Naive thymus-derived CD4-positive, alpha-beta T cell (primary cell): ENCODE measurements at regions not wholly inside any gene's neighbourhood (a gene's known extent, or its start where the extent isn't known, plus 50 kb on each side); places are given as distances from the start of the nearest gene placed in this dataset.
"Not testable (repeated sequence)": the region's sequence is repeated elsewhere in the genome, so short reads cannot be mapped to it uniquely, and the experiment has no call there.

Experiments used
- ATAC-seq: fragments of 150-1000 bp; cut with Tn5 transposase; 2 replicates; pipeline ENCODE4 v1.10.0; 2021; ENCODE audit warnings: mild to moderate bottlenecking, moderate library complexity
- CTCF ChIA-PET: fragments of 350-600 bp; sonication (Branson Sonifier 250); formaldehyde crosslinking; loops from one replicate; lab custom pipeline; 2021; ENCODE audit warnings: antibody characterized with exemption; lab: Charles Lee
- POLR2A ChIA-PET: fragments of 350-600 bp; sonication (Branson Sonifier 250); formaldehyde crosslinking; loops from one replicate; lab custom pipeline; 2021; ENCODE audit warnings: antibody characterized with exemption, inconsistent platforms; lab: Charles Lee
- DNase-seq, 9 donors: peaks; one replicate each; pipeline versions ENCODE4 v3.0.0 to v3.0.0-alpha.2; 2020 to 2022; ENCODE audit warnings: mixed read lengths in 1 of 9
- H3K27ac ChIP-seq: one replicate; pipeline ENCODE4 v1.7.0; 2013; ENCODE audit warnings: mild to moderate bottlenecking, low read depth, low read length, moderate library complexity
- H3K27me3 ChIP-seq, 2 donors: one replicate each; pipeline ENCODE4 v1.7.0; 2013; ENCODE audit warnings: low read length in 2 of 2, mild to moderate bottlenecking in 2 of 2, moderate library complexity in 2 of 2; ENCODE audit not compliant: control insufficient read depth in 2 of 2, insufficient read depth in 2 of 2
- H3K36me3 ChIP-seq, 3 experiments: 1 replicate in 2 of 3; 2 replicates in 1 of 3; pipeline ENCODE4 v1.7.0; 2013; ENCODE audit warnings: low read length in 3 of 3, mild to moderate bottlenecking in 3 of 3, moderate library complexity in 1 of 3; ENCODE audit not compliant: insufficient read depth in 3 of 3, control insufficient read depth in 2 of 3
- H3K4me1 ChIP-seq, 2 donors: one replicate each; pipeline ENCODE4 v1.7.0; 2013; ENCODE audit warnings: low read length in 2 of 2, mild to moderate bottlenecking in 2 of 2, moderate library complexity in 1 of 2; ENCODE audit not compliant: control insufficient read depth in 2 of 2, insufficient read depth in 2 of 2
- H3K4me3 ChIP-seq: 2 replicates; pipeline ENCODE4 v1.7.0; 2013; ENCODE audit warnings: mild to moderate bottlenecking, low read length
- H3K9me3 ChIP-seq, 3 experiments: 1 replicate in 2 of 3; 2 replicates in 1 of 3; pipeline ENCODE4 v1.7.0; 2013; ENCODE audit warnings: low read length in 3 of 3; ENCODE audit not compliant: control insufficient read depth in 2 of 3
- H3K27ac Mint-ChIP-seq, 9 donors: one replicate each; pipeline ENCODE4 v1.8.0; 2020 to 2022; ENCODE audit warnings: mixed read lengths in 9 of 9, mild to moderate bottlenecking in 8 of 9, moderate library complexity in 5 of 9, inconsistent platforms in 2 of 9
- H3K27me3 Mint-ChIP-seq, 5 donors: one replicate each; pipeline ENCODE4 v1.8.0; 2021 to 2022; ENCODE audit warnings: mixed read lengths in 5 of 5, mild to moderate bottlenecking in 1 of 5
- H3K36me3 Mint-ChIP-seq, 5 donors: one replicate each; pipeline ENCODE4 v1.8.0; 2020 to 2022; ENCODE audit warnings: mixed read lengths in 5 of 5, mild to moderate bottlenecking in 3 of 5, inconsistent platforms in 1 of 5
- H3K4me1 Mint-ChIP-seq, 7 donors: one replicate each; pipeline ENCODE4 v1.8.0; 2020 to 2022; ENCODE audit warnings: mixed read lengths in 7 of 7, mild to moderate bottlenecking in 3 of 7, inconsistent platforms in 1 of 7
- H3K4me3 Mint-ChIP-seq, 10 donors: one replicate each; pipeline ENCODE4 v1.8.0; 2020 to 2022; ENCODE audit warnings: mild to moderate bottlenecking in 10 of 10, mixed read lengths in 10 of 10, moderate library complexity in 6 of 10, inconsistent platforms in 2 of 10
- H3K9me3 Mint-ChIP-seq, 11 donors: one replicate each; pipeline ENCODE4 v1.8.0; 2020 to 2022; ENCODE audit warnings: mixed read lengths in 11 of 11, mild to moderate bottlenecking in 4 of 11, inconsistent platforms in 1 of 11, moderate library complexity in 1 of 11
- intact Hi-C, 2 donors: fragments of 100-400 bp; cut with micrococcal nuclease; formaldehyde crosslinking; loops; one replicate each; pipeline ENCODE4 v1.15.1; 2023

GRCh38 chr1:79493702-79494101 is 487.2 kb upstream of the ADGRL4 start:
- H3K27ac ChIP-seq, H3K27ac Mint-ChIP-seq, H3K4me1 ChIP-seq, intact Hi-C loops, H3K4me1 Mint-ChIP-seq, DNase-seq, ATAC-seq, H3K27me3 Mint-ChIP-seq, H3K36me3 ChIP-seq, H3K4me3 Mint-ChIP-seq, CTCF ChIA-PET, H3K27me3 ChIP-seq, H3K4me3 ChIP-seq, POLR2A ChIA-PET, H3K36me3 Mint-ChIP-seq, H3K9me3 ChIP-seq: not testable (repeated sequence)
- H3K9me3 Mint-ChIP-seq: peaks cover 0 to 12% (median 0%) of the 10 kb centered on the region in 11 donors

DNA sequence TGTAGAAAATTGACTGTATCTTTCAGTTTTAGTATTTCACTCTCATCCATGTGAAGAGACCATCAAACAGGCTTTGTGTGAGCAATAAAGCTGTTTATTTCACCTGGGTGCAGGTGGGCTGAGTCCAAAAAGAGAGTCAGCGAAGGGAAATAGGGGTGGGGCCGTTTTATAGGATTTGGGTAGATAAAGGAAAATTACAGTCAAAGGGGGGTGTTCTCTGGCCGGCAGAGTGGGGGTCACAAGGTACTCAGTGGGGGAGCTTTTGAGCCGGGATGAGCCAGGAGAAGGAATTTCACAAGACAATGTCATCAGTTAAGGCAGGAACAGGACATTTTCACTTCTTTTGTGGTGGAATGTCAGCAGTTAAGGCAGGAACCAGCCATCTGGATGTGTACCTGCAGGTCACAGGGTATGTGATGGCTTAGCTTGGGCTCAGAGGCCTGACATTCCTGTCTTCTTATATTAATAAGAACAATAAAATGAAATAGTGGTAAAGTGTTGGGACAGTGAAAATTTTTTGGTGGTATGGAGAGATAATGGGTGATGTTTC is 482.1 kb upstream of the ADGRL4 start:
- H3K4me3 Mint-ChIP-seq, H3K4me1 Mint-ChIP-seq, H3K36me3 Mint-ChIP-seq, H3K4me3 ChIP-seq, ATAC-seq, CTCF ChIA-PET, POLR2A ChIA-PET, H3K36me3 ChIP-seq, H3K27me3 ChIP-seq, DNase-seq, H3K27ac ChIP-seq, H3K9me3 ChIP-seq, H3K27me3 Mint-ChIP-seq, H3K27ac Mint-ChIP-seq, intact Hi-C loops, H3K4me1 ChIP-seq: not testable (repeated sequence)
- peaks cover 0 to 12% (median 0%) of the 10 kb centered on the region in 11 donors for H3K9me3 Mint-ChIP-seq

- ChIA-PET POLR2A (no interaction called here), CTCF (no interaction called here)
- DNase-seq (no peak), ATAC-seq (no peak)
- Mint-ChIP-seq H3K4me1 (no peaks in the 10 kb centered on the region), H3K4me3 (no peak overlapping the region), H3K9me3 (peaks cover 0 to 18% (median 0%) of the 10 kb centered on the region in 11 donors), H3K27ac (no peak overlapping the region), H3K27me3 (no peaks in the 10 kb centered on the region), H3K36me3 (no peaks in the 10 kb centered on the region)
- no peak overlapping the region for H3K27ac ChIP-seq
- H3K9me3 ChIP-seq: no peaks in the 10 kb centered on the region
- no peaks in the 10 kb centered on the region for H3K27me3 ChIP-seq
- no peaks in the 10 kb centered on the region for H3K4me1 ChIP-seq
- H3K4me3 ChIP-seq: no peak overlapping the region
- no peaks in the 10 kb centered on the region for H3K36me3 ChIP-seq
- intact Hi-C loops: no loop called here
Observed at GRCh38 chr1:79478728-79479373, 472.3 kb upstream of the ADGRL4 start.

GRCh38 chr1:79478160-79478559 is 471.6 kb upstream of the ADGRL4 start:
- Histone ChIP-seq H3K4me3 (no peak overlapping the region), H3K27me3 (no peaks in the 10 kb centered on the region), H3K27ac (no peak overlapping the region), H3K36me3 (no peaks in the 10 kb centered on the region), H3K4me1 (no peaks in the 10 kb centered on the region), H3K9me3 (no peaks in the 10 kb centered on the region)
- ChIA-PET POLR2A (no interaction called here), CTCF (no interaction called here)
- DNase-seq: no peak
- H3K27ac Mint-ChIP-seq: no peak overlapping the region
- no peak for ATAC-seq
- no peak overlapping the region for H3K4me3 Mint-ChIP-seq
- H3K27me3 Mint-ChIP-seq: no peaks in the 10 kb centered on the region
- H3K9me3 Mint-ChIP-seq: peaks cover 0 to 18% (median 0%) of the 10 kb centered on the region in 11 donors
- H3K4me1 Mint-ChIP-seq: no peaks in the 10 kb centered on the region
- intact Hi-C loops: no loop called here
- no peaks in the 10 kb centered on the region for H3K36me3 Mint-ChIP-seq

- H3K36me3 Mint-ChIP-seq: no peaks in the 10 kb centered on the region
- no peak for ATAC-seq
Observed at GRCh38 chr1:79472067-79472656, 465.6 kb upstream of the ADGRL4 start.

GRCh38 chr1:79469139-79469538 is 462.6 kb upstream of the ADGRL4 start:
- H3K27ac ChIP-seq: no peak overlapping the region
- ATAC-seq (no peak), DNase-seq (no peak)
- H3K27me3 ChIP-seq: no peaks in the 10 kb centered on the region
- peaks cover 0 to 20% (median 5%) of the 10 kb centered on the region in 11 donors for H3K9me3 Mint-ChIP-seq
- ChIA-PET CTCF (no interaction called here), POLR2A (no interaction called here)
- H3K4me1 ChIP-seq: no peaks in the 10 kb centered on the region
- no peaks in the 10 kb centered on the region for H3K27me3 Mint-ChIP-seq
- no peaks in the 10 kb centered on the region for H3K4me1 Mint-ChIP-seq
- H3K36me3 ChIP-seq: no peaks in the 10 kb centered on the region
- H3K4me3 ChIP-seq: no peak overlapping the region
- H3K4me3 Mint-ChIP-seq: no peak overlapping the region
- intact Hi-C loops: no loop called here
- H3K36me3 Mint-ChIP-seq: no peaks in the 10 kb centered on the region
- H3K27ac Mint-ChIP-seq: no peak overlapping the region
- H3K9me3 ChIP-seq: no peaks in the 10 kb centered on the region

More at GRCh38 chr1:79472067-79472656, 465.6 kb upstream of the ADGRL4 start:
- Histone ChIP-seq H3K27me3 (no peaks in the 10 kb centered on the region), H3K27ac (no peak overlapping the region), H3K9me3 (no peaks in the 10 kb centered on the region), H3K36me3 (no peaks in the 10 kb centered on the region), H3K4me3 (no peak overlapping the region), H3K4me1 (no peaks in the 10 kb centered on the region)
- H3K27me3 Mint-ChIP-seq: no peaks in the 10 kb centered on the region
- POLR2A ChIA-PET: no interaction called here
- DNase-seq: no peak
- CTCF ChIA-PET: interaction anchor here (0.6 kb wide), 1 partner anchor 31 kb away, joined by 3 read pairs; no protein-coding TSS in a partner anchor
- intact Hi-C loops: no loop called here
- H3K4me3 Mint-ChIP-seq: no peak overlapping the region
- H3K27ac Mint-ChIP-seq: no peak overlapping the region
- no peaks in the 10 kb centered on the region for H3K4me1 Mint-ChIP-seq
- peaks cover 0 to 8% (median 0%) of the 10 kb centered on the region in 11 donors for H3K9me3 Mint-ChIP-seq
